PC-3 (cell line): ENCODE measurements at regions not wholly inside any gene's neighbourhood (a gene's known extent, or its start where the extent isn't known, plus 50 kb on each side); places are given as distances from the start of the nearest gene placed in this dataset.

ENCODE experiments used
- ATAC-seq: fragments of 200-7000 bp; cut with Tn5 transposase; 2 replicates; pipeline ENCODE4 v1.9.1; 2020; ENCODE audit warnings: mild to moderate bottlenecking, moderate library complexity
- BruUV-seq: library from RNA; stranded (reverse); fragments of 400-500 nt; replicated peaks from 2 replicates; lab custom pipeline; 2021; lab: Mats Ljungman, UMichigan
- CTCF ChIA-PET: fragments of 300-600 bp; sonication (Branson Sonifier 250); formaldehyde crosslinking; loops from one replicate; lab custom pipeline; 2022; ENCODE audit warnings: antibody characterized with exemption; lab: Charles Lee
- POLR2A ChIA-PET: fragments of 300-600 bp; sonication (Branson Sonifier 250); formaldehyde crosslinking; loops from one replicate; lab custom pipeline; 2022; ENCODE audit warnings: antibody characterized with exemption; ENCODE audit not compliant: unreplicated experiment; lab: Charles Lee
- DNase-seq: peaks from one replicate; pipeline ENCODE4 v3.0.0-alpha.2; 2015
- H2AFZ ChIP-seq: fragments of 300-600 bp; sonication (generic); 2 replicates; pipeline ENCODE4 v1.6.0; 2016; ENCODE audit warnings: antibody characterized with exemption, low read length
- H3F3A ChIP-seq: fragments of 300-600 bp; sonication (generic); one replicate; pipeline ENCODE4 v1.6.0; 2017; ENCODE audit warnings: antibody characterized with exemption, low read length, control low read depth, mild to moderate bottlenecking; ENCODE audit not compliant: unreplicated experiment
- H3K27ac ChIP-seq: fragments of 300-600 bp; sonication (generic); 2 replicates; pipeline ENCODE4 v1.5.1; 2016; ENCODE audit warnings: mild to moderate bottlenecking, low read length
- H3K27me3 ChIP-seq: fragments of 300-600 bp; sonication (generic); 2 replicates; pipeline ENCODE4 v1.6.1; 2016; ENCODE audit warnings: low read length, mixed read lengths
- H3K36me3 ChIP-seq: fragments of 300-600 bp; sonication (generic); 2 replicates; pipeline ENCODE4 v1.6.1; 2016; ENCODE audit warnings: low read depth, mixed run types, low read length, mixed read lengths
- H3K4me1 ChIP-seq: fragments of 300-600 bp; sonication (generic); 2 replicates; pipeline ENCODE4 v1.5.1; 2016; ENCODE audit warnings: low read length; ENCODE audit not compliant: insufficient read depth
- H3K4me2 ChIP-seq: fragments of 300-600 bp; sonication (generic); 2 replicates; pipeline ENCODE4 v1.6.0; 2016; ENCODE audit warnings: low read length
- H3K4me3 ChIP-seq: fragments of 300-600 bp; sonication (generic); 2 replicates; pipeline ENCODE4 v1.5.1; 2016; ENCODE audit warnings: mild to moderate bottlenecking, low read length, mixed read lengths
- H3K79me2 ChIP-seq: fragments of 300-600 bp; sonication (generic); 2 replicates; pipeline ENCODE4 v1.6.1; 2017; ENCODE audit warnings: low read length, mixed read lengths
- H3K9ac ChIP-seq: fragments of 300-600 bp; sonication (generic); 2 replicates; pipeline ENCODE4 v1.6.0; 2016; ENCODE audit warnings: mild to moderate bottlenecking, low read length
- H3K9me2 ChIP-seq: fragments of 300-600 bp; sonication (generic); replicated peaks from 2 replicates; pipeline ENCODE4 v1.6.1; 2016; ENCODE audit warnings: mixed run types, low read length, mixed read lengths
- H3K9me3 ChIP-seq: fragments of 300-600 bp; sonication (generic); 2 replicates; pipeline ENCODE4 v1.6.1; 2016; ENCODE audit warnings: low read length, mixed read lengths
- H4K20me1 ChIP-seq: fragments of 300-600 bp; sonication (generic); 2 replicates; pipeline ENCODE4 v1.6.1; 2016; ENCODE audit warnings: low read length, mixed read lengths
- EZH2 ChIP-seq: fragments of 300-600 bp; sonication (generic); IDR thresholded peaks from one replicate; pipeline ENCODE4 v1.6.1; 2017; ENCODE audit warnings: antibody characterized with exemption, mild to moderate bottlenecking, low read length; ENCODE audit not compliant: unreplicated experiment
- EZH2phosphoT487 ChIP-seq: fragments of 300-600 bp; sonication (generic); IDR thresholded peaks from 2 replicates; pipeline ENCODE4 v1.6.1; 2018; ENCODE audit warnings: mild to moderate bottlenecking, antibody characterized with exemption, low read length, borderline replicate concordance
- intact Hi-C: fragments of 100-400 bp; cut with micrococcal nuclease; formaldehyde crosslinking; loops from 2 replicates; pipeline ENCODE4 v1.9.0; 2023
- TF ChIP-seq, protein P1 (sequence below): fragments of 300-600 bp; sonication (generic); conservative IDR thresholded peaks from 2 replicates; pipeline ENCODE4 v1.5.1; 2017; ENCODE audit warnings: antibody characterized with exemption, low read depth, mild to moderate bottlenecking, low read length

- Histone ChIP-seq H4K20me1 (no peaks in the 10 kb centered on the region), H3K4me1 (peaks cover 11% of the 10 kb centered on the region), H3K9me3 (no peaks in the 10 kb centered on the region; the same call in 1 of the 2 replicates), H2AFZ (no peak overlapping the region), H3K4me3 (no peak overlapping the region), H3K27me3 (no peaks in the 10 kb centered on the region), H3K9ac (no peak overlapping the region), H3F3A (no peaks in the 10 kb centered on the region), H3K9me2 (no peaks in the 10 kb centered on the region), H3K4me2 (no peak overlapping the region), H3K27ac (no peak overlapping the region), H3K36me3 (no peaks in the 10 kb centered on the region), H3K79me2 (no peaks in the 10 kb centered on the region)
- no peak for ATAC-seq
- no peak for DNase-seq
- ChIA-PET CTCF (no interaction called here), POLR2A (no interaction called here)
- TF ChIP-seq, protein P1, sequence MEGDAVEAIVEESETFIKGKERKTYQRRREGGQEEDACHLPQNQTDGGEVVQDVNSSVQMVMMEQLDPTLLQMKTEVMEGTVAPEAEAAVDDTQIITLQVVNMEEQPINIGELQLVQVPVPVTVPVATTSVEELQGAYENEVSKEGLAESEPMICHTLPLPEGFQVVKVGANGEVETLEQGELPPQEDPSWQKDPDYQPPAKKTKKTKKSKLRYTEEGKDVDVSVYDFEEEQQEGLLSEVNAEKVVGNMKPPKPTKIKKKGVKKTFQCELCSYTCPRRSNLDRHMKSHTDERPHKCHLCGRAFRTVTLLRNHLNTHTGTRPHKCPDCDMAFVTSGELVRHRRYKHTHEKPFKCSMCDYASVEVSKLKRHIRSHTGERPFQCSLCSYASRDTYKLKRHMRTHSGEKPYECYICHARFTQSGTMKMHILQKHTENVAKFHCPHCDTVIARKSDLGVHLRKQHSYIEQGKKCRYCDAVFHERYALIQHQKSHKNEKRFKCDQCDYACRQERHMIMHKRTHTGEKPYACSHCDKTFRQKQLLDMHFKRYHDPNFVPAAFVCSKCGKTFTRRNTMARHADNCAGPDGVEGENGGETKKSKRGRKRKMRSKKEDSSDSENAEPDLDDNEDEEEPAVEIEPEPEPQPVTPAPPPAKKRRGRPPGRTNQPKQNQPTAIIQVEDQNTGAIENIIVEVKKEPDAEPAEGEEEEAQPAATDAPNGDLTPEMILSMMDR = no peak
- TF ChIP-seq EZH2phosphoT487 (no peak), EZH2 (no peak)
- BruUV-seq = no TSS peak
- intact Hi-C loops = loop anchor here (5.0 kb wide), 3 partner anchors 71 to 194 kb away; no protein-coding TSS in a partner anchor
These were observed 149.5 kb upstream of the B3GALT2 start for GRCh38 chr1:193335806-193336428.

DNA sequence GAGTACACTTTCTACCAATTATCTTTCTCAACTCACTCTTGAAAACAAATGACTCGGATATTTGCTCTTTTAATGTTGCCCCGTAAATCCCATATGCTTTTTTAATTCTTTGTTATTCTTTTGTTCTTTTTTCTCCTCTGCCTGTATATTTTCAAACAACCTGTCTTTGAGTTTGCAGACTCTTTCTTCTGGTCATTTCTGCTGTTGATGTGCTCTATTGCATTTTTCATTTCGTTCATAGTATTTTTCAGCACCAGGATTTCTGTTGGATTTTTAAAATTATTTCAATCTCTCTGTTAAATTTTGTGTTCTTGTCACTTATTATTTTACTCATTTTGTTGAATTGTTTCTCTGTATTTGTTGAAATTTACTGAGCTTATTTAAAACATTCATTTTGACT is 146.8 kb upstream of the B3GALT2 start:
- no peaks in the 10 kb centered on the region for H3K9me2 ChIP-seq
- H2AFZ ChIP-seq = no peak overlapping the region
- ChIA-PET POLR2A (no interaction called here), CTCF (no interaction called here)
- no peak overlapping the region for H3K27ac ChIP-seq
- no peaks in the 10 kb centered on the region for H3F3A ChIP-seq
- no peaks in the 10 kb centered on the region for H3K36me3 ChIP-seq
- ATAC-seq = no peak
- BruUV-seq = no TSS peak
- no peaks in the 10 kb centered on the region for H4K20me1 ChIP-seq
- TF ChIP-seq, protein P1 = no peak
- TF ChIP-seq EZH2phosphoT487 = no peak
- no peak for TF ChIP-seq EZH2
- no peaks in the 10 kb centered on the region for H3K27me3 ChIP-seq
- H3K9ac ChIP-seq = no peak overlapping the region
- DNase-seq = no peak
- intact Hi-C loops = no loop called here
- no peak overlapping the region for H3K4me2 ChIP-seq
- no peak overlapping the region for H3K4me3 ChIP-seq
- no peaks in the 10 kb centered on the region; the same call in 1 of the 2 replicates for H3K9me3 ChIP-seq
- H3K79me2 ChIP-seq = no peaks in the 10 kb centered on the region
- H3K4me1 ChIP-seq = peaks cover 3% of the 10 kb centered on the region

GRCh38 chr1:193326296-193326695 is 139.9 kb upstream of the B3GALT2 start:
- TF ChIP-seq EZH2 = no peak
- H4K20me1 ChIP-seq = no peaks in the 10 kb centered on the region
- H3K4me3 ChIP-seq = no peak overlapping the region
- no peak for ATAC-seq
- no peaks in the 10 kb centered on the region for H3K9me3 ChIP-seq
- no peaks in the 10 kb centered on the region for H3K27me3 ChIP-seq
- H3F3A ChIP-seq = no peaks in the 10 kb centered on the region
- H3K4me2 ChIP-seq = no peak overlapping the region
- H3K9me2 ChIP-seq = no peaks in the 10 kb centered on the region
- no peaks in the 10 kb centered on the region; the same call in 1 of the 2 replicates for H3K36me3 ChIP-seq
- CTCF ChIA-PET = no interaction called here
- BruUV-seq = no TSS peak
- DNase-seq = no peak
- H3K9ac ChIP-seq = no peak overlapping the region
- no peaks in the 10 kb centered on the region for H3K79me2 ChIP-seq
- H3K4me1 ChIP-seq = peaks cover 13% of the 10 kb centered on the region
- H2AFZ ChIP-seq = no peak overlapping the region
- POLR2A ChIA-PET = no interaction called here
- intact Hi-C loops = no loop called here
- no peak overlapping the region for H3K27ac ChIP-seq
